Panc1 (cell line): ENCODE measurements at regions not wholly inside any gene's neighbourhood (a gene's known extent, or its start where the extent isn't known, plus 50 kb on each side); places are given as distances from the start of the nearest gene placed in this dataset.

Experiments
- SIN3A ChIP-seq: IDR thresholded peaks from 2 replicates; pipeline ENCODE4 v1.6.1; 2012; ENCODE audit warnings: low read depth, mild to moderate bottlenecking, low read length, moderate library complexity, borderline replicate concordance; ENCODE audit not compliant: insufficient read depth
- TF ChIP-seq, protein P1 (sequence below): fragments of 450-650 bp; IDR thresholded peaks from 2 replicates; pipeline ENCODE4 v1.5.1; 2017; ENCODE audit warnings: mild to moderate bottlenecking
- TF ChIP-seq, protein P2 (sequence below), 2 experiments: IDR thresholded peaks; 2 replicates each; pipeline ENCODE4 v1.6.1; 2011 to 2012; ENCODE audit warnings: low read depth in 2 of 2, control low read depth in 1 of 2, low read length in 1 of 2, mild to moderate bottlenecking in 1 of 2, moderate library complexity in 1 of 2; ENCODE audit not compliant: insufficient read depth in 1 of 2

DNA sequence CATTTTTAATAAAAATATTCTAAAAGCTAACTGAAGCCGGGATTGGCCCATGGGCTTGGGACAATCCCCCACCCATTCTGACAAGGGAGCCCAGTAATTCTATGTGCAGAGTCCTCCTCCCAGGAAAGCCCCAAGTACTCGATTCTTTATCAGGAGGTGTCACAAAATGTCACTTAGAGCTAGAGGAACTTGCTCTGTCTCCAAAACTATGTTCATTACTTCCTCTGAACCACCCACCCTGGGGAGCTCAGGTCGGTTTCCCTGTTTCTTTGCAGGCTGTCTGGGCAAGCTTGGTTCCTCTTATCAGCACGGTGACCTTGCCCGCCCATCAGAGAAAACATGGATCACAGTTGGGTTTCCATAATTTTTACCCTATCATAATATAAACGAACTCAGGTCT, 430.6 kb upstream of the ID2 start:
- TF ChIP-seq, protein P1, sequence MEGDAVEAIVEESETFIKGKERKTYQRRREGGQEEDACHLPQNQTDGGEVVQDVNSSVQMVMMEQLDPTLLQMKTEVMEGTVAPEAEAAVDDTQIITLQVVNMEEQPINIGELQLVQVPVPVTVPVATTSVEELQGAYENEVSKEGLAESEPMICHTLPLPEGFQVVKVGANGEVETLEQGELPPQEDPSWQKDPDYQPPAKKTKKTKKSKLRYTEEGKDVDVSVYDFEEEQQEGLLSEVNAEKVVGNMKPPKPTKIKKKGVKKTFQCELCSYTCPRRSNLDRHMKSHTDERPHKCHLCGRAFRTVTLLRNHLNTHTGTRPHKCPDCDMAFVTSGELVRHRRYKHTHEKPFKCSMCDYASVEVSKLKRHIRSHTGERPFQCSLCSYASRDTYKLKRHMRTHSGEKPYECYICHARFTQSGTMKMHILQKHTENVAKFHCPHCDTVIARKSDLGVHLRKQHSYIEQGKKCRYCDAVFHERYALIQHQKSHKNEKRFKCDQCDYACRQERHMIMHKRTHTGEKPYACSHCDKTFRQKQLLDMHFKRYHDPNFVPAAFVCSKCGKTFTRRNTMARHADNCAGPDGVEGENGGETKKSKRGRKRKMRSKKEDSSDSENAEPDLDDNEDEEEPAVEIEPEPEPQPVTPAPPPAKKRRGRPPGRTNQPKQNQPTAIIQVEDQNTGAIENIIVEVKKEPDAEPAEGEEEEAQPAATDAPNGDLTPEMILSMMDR = no peak
- TF ChIP-seq, protein P2, sequence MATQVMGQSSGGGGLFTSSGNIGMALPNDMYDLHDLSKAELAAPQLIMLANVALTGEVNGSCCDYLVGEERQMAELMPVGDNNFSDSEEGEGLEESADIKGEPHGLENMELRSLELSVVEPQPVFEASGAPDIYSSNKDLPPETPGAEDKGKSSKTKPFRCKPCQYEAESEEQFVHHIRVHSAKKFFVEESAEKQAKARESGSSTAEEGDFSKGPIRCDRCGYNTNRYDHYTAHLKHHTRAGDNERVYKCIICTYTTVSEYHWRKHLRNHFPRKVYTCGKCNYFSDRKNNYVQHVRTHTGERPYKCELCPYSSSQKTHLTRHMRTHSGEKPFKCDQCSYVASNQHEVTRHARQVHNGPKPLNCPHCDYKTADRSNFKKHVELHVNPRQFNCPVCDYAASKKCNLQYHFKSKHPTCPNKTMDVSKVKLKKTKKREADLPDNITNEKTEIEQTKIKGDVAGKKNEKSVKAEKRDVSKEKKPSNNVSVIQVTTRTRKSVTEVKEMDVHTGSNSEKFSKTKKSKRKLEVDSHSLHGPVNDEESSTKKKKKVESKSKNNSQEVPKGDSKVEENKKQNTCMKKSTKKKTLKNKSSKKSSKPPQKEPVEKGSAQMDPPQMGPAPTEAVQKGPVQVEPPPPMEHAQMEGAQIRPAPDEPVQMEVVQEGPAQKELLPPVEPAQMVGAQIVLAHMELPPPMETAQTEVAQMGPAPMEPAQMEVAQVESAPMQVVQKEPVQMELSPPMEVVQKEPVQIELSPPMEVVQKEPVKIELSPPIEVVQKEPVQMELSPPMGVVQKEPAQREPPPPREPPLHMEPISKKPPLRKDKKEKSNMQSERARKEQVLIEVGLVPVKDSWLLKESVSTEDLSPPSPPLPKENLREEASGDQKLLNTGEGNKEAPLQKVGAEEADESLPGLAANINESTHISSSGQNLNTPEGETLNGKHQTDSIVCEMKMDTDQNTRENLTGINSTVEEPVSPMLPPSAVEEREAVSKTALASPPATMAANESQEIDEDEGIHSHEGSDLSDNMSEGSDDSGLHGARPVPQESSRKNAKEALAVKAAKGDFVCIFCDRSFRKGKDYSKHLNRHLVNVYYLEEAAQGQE (IDR thresholded peaks at IDR 0.05; ENCODE audit: insufficient read depth in 1 of 2, low read depth in 2 of 2, low read length in 1 of 2) = no peak
- TF ChIP-seq SIN3A = no peak
